Hepatocyte (in vitro differentiated cells): ENCODE measurements at regions not wholly inside any gene's neighbourhood (a gene's known extent, or its start where the extent isn't known, plus 50 kb on each side); places are given as distances from the start of the nearest gene placed in this dataset.

Experiments used
- DNase-seq: peaks from one replicate; pipeline ENCODE4 v3.0.0-alpha.2; 2016; ENCODE audit warnings: low spot score
- H2AFZ ChIP-seq: fragments of 200-600 bp; sonication (generic); 2 replicates; pipeline ENCODE4 v1.6.0; 2016; ENCODE audit warnings: antibody characterized with exemption, mild to moderate bottlenecking
- H3K27ac ChIP-seq: fragments of 200-600 bp; sonication (generic); 2 replicates; pipeline ENCODE4 v1.5.1; 2016; ENCODE audit warnings: mild to moderate bottlenecking
- H3K27me3 ChIP-seq: fragments of 200-600 bp; sonication (generic); 2 replicates; pipeline ENCODE4 v1.6.1; 2016
- H3K36me3 ChIP-seq: fragments of 200-600 bp; sonication (generic); replicated peaks from 2 replicates; pipeline ENCODE4 v1.5.1; 2016; ENCODE audit warnings: low read depth; ENCODE audit not compliant: insufficient read depth
- H3K4me1 ChIP-seq: fragments of 200-600 bp; sonication (generic); 2 replicates; pipeline ENCODE4 v1.5.1; 2016; ENCODE audit warnings: mild to moderate bottlenecking, moderate library complexity; ENCODE audit not compliant: insufficient read depth
- H3K4me2 ChIP-seq: fragments of 200-600 bp; sonication (generic); 2 replicates; pipeline ENCODE4 v1.6.0; 2016
- H3K4me3 ChIP-seq: fragments of 200-600 bp; sonication (generic); 2 replicates; pipeline ENCODE4 v1.5.1; 2016; ENCODE audit warnings: mild to moderate bottlenecking
- H3K79me2 ChIP-seq: fragments of 200-600 bp; sonication (generic); 2 replicates; pipeline ENCODE4 v1.6.0; 2017; ENCODE audit warnings: mild to moderate bottlenecking
- H3K9me2 ChIP-seq: fragments of 200-600 bp; sonication (generic); replicated peaks from 2 replicates; pipeline ENCODE4 v1.6.0; 2017; ENCODE audit warnings: mild to moderate bottlenecking; ENCODE audit not compliant: insufficient read depth
- H3K9me3 ChIP-seq: fragments of 200-600 bp; sonication (generic); 2 replicates; pipeline ENCODE4 v1.5.1; 2016; ENCODE audit warnings: low read depth, mild to moderate bottlenecking
- H4K20me1 ChIP-seq: fragments of 200-600 bp; sonication (generic); 2 replicates; pipeline ENCODE4 v1.6.0; 2016; ENCODE audit warnings: mild to moderate bottlenecking; ENCODE audit not compliant: insufficient read depth, poor library complexity, severe bottlenecking
- CTCF ChIP-seq: fragments of 200-600 bp; sonication (generic); IDR thresholded peaks from 2 replicates; pipeline ENCODE4 v1.5.1; 2016; ENCODE audit warnings: antibody characterized with exemption, mild to moderate bottlenecking; ENCODE audit not compliant: poor library complexity
- EZH2 ChIP-seq: fragments of 200-600 bp; sonication (generic); IDR thresholded peaks from 2 replicates; pipeline ENCODE4 v1.6.1; 2016; ENCODE audit warnings: antibody characterized with exemption, mild to moderate bottlenecking, borderline replicate concordance
- EZH2phosphoT487 ChIP-seq: fragments of 200-600 bp; sonication (generic); IDR thresholded peaks from one replicate; pipeline ENCODE4 v1.6.1; 2018; ENCODE audit warnings: antibody characterized with exemption, mild to moderate bottlenecking, low read depth, moderate library complexity; ENCODE audit not compliant: unreplicated experiment, severe bottlenecking
- WGBS: methylation state at CpG from one replicate; pipeline ENCODE4 v1.1.6; 2016; ENCODE audit warnings: low lambda C conversion rate; ENCODE audit errors: missing lambda C conversion rate; 5-methylcytosine and 5-hydroxymethylcytosine counted together

- DNase-seq: no peak
- Histone ChIP-seq H2AFZ (no peak overlapping the region), H3K79me2 (peaks cover 14% of the 10 kb centered on the region), H3K4me2 (no peak overlapping the region), H3K9me3 (no peaks in the 10 kb centered on the region), H3K36me3 (no peaks in the 10 kb centered on the region), H3K27me3 (no peaks in the 10 kb centered on the region), H3K9me2 (no peaks in the 10 kb centered on the region), H4K20me1 (no peaks in the 10 kb centered on the region), H3K4me3 (no peak overlapping the region), H3K27ac (no peak overlapping the region), H3K4me1 (peaks cover 21% of the 10 kb centered on the region)
- TF ChIP-seq EZH2 (no peak), CTCF (no peak)
- WGBS: 89% methylated on average over 4 of the region's 4 CpGs
Observed at GRCh38 chr3:124582196-124582595, 148.1 kb upstream of the UMPS start.

- Histone ChIP-seq H3K9me3 (no peaks in the 10 kb centered on the region), H3K4me2 (no peak overlapping the region), H3K27me3 (no peaks in the 10 kb centered on the region), H3K27ac (no peak overlapping the region), H2AFZ (no peak overlapping the region), H3K79me2 (peaks cover 15% of the 10 kb centered on the region), H3K4me1 (peaks cover 21% of the 10 kb centered on the region), H3K9me2 (no peaks in the 10 kb centered on the region), H3K36me3 (no peaks in the 10 kb centered on the region), H4K20me1 (no peaks in the 10 kb centered on the region), H3K4me3 (no peak overlapping the region)
- DNase-seq: no peak
- TF ChIP-seq CTCF (no peak), EZH2phosphoT487 (no peak), EZH2 (no peak)
- WGBS: 89% methylated on average over 3 of the region's 3 CpGs
Observed at GRCh38 chr3:124582621-124583395, 147.4 kb upstream of the UMPS start.

GRCh38 chr3:124584245-124584551, 146.1 kb upstream of the UMPS start:
- peaks cover 21% of the 10 kb centered on the region for H3K4me1 ChIP-seq
- 15% methylated on average over 9 of the region's 9 CpGs for WGBS
- peak overlapping the region; percentile 95 for H3K4me2 ChIP-seq
- peak overlapping the region; percentile 73 for H2AFZ ChIP-seq
- H3K79me2 ChIP-seq: peaks cover 29% of the 10 kb centered on the region
- no peaks in the 10 kb centered on the region for H3K9me2 ChIP-seq
- H3K27ac ChIP-seq: no peak overlapping the region
- no peaks in the 10 kb centered on the region for H3K9me3 ChIP-seq
- H3K36me3 ChIP-seq: no peaks in the 10 kb centered on the region
- no peaks in the 10 kb centered on the region for H3K27me3 ChIP-seq
- no peaks in the 10 kb centered on the region for H4K20me1 ChIP-seq
- DNase-seq: no peak
- peak overlapping the region; percentile 68 for H3K4me3 ChIP-seq
- TF ChIP-seq EZH2phosphoT487: no peak

- 3% methylated on average over 34 of the region's 59 CpGs for WGBS
- Histone ChIP-seq H3K27ac (peak overlapping the region; percentile 88), H3K27me3 (no peaks in the 10 kb centered on the region)
Observed at GRCh38 chr3:124584552-124585391, 145.5 kb upstream of the UMPS start.

More at GRCh38 chr3:124584552-124585391, 145.5 kb upstream of the UMPS start:
- Histone ChIP-seq H3K9me3 (no peaks in the 10 kb centered on the region), H3K4me3 (peak overlapping the region; percentile 68), H4K20me1 (no peaks in the 10 kb centered on the region), H3K9me2 (no peaks in the 10 kb centered on the region), H3K4me2 (peak overlapping the region; percentile 95), H3K36me3 (no peaks in the 10 kb centered on the region), H3K79me2 (peaks cover 35% of the 10 kb centered on the region), H2AFZ (peak overlapping the region; percentile 73), H3K4me1 (peaks cover 21% of the 10 kb centered on the region)
- DNase-seq: peak; percentile 90
- TF ChIP-seq CTCF (no peak), EZH2 (peak; percentile 38)
